Pulmonary artery endothelial cell (primary cell): ENCODE measurements at regions not wholly inside any gene's neighbourhood (a gene's known extent, or its start where the extent isn't known, plus 50 kb on each side); places are given as distances from the start of the nearest gene placed in this dataset.
"Not testable (repeated sequence)": the region's sequence is repeated elsewhere in the genome, so short reads cannot be mapped to it uniquely, and the experiment has no call there.

Experiments
- DNase-seq: peaks from one replicate; pipeline ENCODE4 v3.0.0-alpha.2; 2011; ENCODE audit warnings: low read depth, low spot score

DNA sequence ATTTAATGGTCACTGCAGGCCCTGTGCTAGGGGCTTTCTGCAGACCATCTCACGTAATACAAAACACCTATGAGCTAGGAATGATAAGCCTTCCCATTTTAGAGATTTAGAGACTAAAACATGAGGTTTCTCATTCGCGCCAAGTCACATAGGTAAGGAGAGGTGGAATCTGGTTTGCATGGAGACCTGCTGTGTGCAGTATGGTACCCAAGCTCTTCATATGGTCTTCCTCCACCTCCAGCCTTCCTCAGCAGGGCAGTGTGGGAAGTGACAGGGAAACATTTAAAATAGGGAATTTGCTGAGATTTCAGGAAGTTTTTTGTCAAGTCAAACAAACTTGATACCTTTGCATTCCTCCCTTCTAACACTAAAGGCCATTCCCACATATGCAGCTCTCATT, 337.6 kb downstream of the IL20RB start:
- DNase-seq = no peak

DNA sequence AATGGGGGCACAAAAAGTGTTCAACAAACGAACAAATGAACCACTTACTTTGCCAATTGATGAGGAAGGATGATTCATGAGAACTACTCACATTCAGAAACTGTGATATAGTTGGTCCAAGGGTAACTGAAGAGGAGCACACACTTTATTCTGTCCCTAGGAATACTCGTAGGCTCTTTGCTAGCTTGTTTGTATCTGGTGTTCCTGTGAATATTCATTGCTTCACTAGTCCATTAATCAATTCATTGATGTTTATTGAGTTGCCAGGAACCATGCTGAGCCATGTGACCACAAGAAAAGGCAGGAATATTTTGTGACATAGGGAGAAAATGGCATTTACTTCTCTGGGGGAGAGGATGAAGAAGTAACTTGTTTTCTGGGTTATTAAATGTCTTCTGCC, 338.3 kb downstream of the IL20RB start:
- DNase-seq = no peak

DNA sequence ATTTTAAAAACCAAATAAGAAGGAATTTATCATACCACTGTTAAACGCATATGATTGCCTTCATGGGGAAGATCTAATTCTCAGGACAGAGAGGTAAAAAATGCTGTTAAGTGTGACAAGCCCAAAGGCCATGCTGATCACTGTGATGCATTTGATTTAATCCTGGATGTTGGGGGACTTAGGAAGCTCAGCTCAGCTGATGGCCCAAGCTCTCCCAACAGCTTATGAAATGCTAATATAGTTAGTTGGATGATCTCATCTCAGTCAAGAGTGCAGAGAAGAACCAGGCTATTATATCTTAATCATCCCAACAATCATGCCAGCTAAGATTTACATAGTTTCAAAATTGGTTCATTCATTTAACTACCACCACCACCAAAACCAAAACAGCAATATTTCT, 340.0 kb downstream of the IL20RB start:
- no peak for DNase-seq

DNA sequence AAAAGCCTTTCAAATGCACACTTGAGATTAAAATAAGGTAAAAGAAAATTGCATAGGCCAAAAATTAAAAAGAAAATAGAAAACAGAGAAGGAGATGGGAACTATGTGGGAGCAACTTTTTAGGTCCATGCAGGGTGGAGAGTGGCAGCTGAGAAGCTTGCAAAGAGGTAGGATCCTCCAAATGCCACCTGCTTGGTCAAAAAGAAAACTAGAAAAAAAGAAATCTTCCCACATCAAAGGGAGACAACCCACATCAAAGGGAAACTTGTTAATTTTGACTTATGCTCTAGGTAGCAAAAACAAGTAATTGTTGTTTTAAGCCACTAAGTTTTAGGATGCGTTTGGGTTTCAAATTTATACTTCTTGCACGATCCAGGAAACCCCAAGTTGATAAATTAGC, 342.9 kb downstream of the IL20RB start:
- no peak for DNase-seq

DNA sequence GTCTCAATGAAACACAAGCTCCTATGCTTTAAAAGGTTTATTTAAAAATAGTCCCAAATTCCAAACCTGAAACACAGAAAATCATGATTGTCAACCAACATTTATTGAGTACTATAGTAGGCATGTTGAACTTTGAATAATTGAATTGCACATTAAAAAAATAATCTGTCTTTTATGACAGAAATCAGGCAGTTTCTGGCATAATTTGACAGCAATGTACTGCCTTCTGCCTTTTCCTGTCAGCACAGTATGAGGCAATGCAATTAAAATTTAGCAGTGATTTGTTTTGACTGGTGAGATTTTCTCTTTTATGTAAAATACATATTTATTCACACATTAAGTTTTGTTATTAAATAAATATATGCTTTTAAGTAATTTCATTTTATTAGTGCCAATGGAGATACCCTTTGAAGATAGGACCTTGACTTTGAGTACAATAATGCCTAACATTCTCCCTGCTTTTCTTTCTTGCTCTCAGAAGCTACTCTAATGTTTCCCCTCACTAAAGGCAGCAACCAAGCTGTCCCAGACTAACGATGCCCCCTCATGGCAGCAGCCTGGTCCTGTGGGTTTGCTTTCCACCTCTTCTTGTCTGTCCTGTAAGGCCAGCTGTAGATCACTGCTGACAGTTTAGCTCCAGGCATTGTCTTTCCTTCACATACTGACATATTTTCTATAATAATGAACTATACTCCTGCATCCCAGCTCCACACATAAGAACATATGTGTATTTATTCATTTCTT, 346.7 kb downstream of the IL20RB start:
- DNase-seq = no peak

DNA sequence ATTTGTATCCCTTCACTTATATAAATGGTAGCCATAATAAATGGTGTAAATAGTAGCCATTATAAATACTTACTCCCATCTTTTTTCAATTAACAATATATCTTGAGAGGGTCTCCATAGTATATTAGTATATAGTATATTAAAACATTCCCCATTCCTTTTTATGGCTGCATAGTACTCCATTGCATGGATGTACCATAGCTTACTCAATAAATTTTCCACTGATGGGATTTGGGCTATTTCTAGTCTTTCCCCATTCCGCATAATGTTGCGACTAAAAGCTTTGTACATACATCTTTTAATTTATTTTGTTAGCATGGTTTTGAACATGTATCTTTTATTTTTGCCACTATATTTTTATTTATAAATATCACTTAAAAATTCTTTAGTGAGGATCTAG, 366.3 kb downstream of the IL20RB start:
- DNase-seq = no peak

DNA sequence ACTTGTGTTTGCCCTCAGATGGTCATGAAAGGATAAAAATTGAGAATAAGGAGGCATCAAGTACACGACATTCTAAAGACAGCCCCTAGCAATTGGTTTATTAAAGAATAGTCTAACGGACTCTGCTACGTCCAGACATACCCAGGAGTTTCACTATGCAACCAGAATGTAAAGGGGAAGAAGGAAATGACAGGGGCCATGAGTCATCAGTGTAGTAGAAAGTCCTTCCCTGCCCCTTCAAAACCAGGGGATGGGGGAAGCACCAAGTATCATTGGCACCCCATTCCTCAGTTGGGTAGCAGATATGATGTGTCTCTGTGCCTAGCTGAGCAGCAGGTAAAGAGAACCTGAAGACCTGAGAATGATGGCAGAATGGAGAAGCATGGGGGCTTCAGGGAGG, 367.4 kb downstream of the IL20RB start:
- DNase-seq = no peak

DNA sequence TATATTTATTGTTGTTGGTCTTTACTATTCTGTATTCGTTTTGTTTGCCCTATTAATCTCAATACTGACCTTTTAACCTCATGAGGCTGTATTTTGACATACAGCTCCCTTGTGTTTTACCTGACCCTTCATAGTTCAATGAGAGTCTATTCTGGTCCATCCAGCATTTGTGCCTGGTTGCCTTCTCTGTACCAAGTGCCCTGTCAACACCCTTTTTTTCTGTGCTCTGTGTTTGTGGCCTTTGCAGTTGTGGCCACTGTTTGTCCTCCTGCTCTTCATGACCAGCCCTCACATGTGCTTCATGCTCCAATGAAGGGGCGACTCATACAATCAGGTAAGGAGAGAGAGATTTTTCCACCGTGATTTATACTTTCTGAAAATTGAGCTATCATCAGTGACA, 368.2 kb downstream of the IL20RB start:
- DNase-seq = no peak

DNA sequence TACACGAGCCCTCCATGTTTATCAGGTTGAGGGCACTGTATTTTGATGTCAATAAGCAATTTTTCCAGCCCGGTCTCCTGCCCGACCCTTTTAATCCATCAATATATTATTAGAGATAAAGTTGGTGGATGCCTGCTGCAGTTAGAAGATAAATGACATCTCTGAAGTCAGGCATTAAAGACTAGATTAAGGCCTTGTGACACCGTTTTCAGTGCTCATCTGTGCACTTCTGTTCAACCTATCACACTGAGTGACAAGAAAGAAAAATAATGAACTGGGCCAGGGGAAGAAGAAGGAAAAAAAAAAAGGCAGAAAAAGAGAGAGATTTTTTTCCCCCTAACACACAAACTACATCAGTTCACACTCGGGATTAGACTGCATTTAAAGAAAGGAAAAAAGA, 371.8 kb downstream of the IL20RB start:
- DNase-seq = no peak

DNA sequence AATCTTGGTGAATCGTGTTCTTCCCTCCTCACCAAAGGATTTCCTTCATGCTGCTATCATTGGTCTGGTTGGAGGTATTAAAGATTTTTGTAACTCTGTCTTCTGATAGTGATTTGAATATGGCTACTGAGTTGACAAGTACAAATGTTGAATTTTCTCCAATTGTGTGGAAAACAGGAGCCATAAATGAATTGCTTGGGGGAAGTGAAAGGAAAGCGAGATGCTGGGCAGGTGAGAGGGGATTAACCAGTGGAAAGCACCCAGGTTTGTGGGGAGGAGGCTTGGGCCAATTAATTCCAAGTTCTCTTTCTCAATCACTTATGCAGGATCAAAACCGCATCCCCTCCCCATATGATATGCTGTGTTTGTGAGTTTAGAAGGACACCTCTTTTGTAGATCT, 372.5 kb downstream of the IL20RB start:
- no peak for DNase-seq

DNA sequence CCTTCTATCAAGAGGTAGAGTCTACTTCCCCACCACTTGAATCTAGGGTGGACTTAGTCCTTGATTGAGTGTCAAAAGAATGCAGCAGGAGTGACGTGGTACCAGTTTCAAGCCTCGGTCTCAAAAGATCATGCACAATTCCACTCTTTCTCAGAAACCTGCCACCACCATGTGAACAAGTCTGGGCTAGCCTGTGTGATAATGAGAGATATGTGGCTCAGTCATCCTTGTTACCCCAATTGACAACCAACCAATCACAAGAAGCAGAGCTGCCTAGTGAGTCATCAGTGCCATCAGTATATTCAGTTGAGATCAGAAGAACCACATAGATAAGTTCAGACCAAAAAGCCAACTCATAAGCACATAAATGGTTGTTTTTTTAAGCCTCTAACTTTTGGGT, 374.5 kb downstream of the IL20RB start:
- no peak for DNase-seq

DNA sequence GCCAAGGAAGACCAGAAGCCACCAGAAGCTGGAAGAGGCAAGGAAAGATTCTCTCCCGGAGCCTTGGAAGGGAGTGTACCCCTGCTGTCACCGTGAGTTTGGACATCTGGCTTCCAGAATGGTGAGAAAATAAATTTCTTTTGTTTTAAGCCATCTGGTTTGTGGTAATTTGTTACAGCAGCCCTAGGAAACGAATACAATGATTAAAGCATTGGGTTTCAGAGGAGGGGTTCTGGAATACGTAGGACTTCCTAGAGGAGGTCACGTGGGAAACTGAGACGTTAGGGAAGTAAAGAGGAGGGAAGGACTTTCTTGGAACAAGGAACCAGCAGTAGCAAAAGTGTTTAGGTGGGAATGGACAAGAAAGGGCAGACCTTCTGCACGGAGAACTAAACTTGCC, 377.7 kb downstream of the IL20RB start:
- DNase-seq = no peak

DNA sequence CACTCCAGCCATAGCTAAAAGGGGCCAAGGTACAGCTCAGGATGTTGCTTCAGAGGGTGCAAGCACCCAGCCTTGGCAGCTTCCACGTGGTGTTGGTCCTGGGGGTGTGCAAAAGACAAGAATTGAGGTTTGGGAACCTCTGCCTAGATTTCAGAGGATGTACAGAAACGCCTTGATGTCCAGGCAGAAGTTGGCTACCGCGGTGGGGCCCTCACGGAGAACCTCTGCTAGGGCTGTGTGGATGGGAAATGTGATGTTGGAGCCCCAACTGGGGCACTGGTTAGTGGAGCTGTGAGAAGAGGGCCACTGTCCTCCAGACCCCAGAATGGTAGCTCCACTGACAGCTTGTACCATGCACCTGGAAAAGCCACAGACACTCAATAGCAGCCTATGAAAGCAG, 380.6 kb downstream of the IL20RB start:
- DNase-seq = not testable (repeated sequence)

DNA sequence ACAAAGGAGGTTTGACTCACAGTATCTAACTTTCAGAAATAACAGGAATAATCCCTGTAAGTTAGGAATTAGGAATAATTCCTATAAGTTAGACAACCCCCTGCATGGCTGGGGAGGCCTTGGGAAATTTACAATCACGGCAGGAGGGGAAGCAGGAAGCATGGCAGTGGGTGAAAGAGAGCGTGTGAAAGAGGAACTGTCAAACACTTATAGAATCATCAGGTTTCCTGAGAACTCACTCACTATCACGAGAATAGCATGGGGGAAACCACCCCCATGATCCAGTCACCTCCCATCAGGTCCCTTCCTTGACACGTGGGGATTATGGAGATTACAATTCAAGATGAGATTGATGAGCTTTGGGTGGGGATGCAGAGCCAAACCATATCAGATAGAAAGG, 385.5 kb downstream of the IL20RB start:
- DNase-seq = no peak

DNA sequence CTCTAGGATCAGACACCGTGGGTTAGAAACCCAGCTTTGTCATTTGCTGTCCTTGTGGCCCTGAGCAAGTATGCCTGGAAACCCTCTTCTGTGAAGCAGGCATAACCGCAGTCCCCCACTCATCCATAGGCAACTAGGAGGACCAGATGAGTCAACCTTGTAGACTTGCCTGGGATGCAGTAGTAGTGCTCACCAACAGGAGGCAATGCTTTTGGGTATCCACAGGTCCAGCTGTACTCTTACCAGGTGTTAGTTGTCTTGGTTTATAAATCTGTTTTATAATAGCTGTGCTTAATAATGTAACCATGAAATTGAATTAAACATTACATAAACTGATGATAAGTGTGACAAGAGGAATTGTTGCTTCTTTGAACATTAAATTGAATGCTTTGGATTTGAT, 389.3 kb downstream of the IL20RB start:
- no peak for DNase-seq

DNA sequence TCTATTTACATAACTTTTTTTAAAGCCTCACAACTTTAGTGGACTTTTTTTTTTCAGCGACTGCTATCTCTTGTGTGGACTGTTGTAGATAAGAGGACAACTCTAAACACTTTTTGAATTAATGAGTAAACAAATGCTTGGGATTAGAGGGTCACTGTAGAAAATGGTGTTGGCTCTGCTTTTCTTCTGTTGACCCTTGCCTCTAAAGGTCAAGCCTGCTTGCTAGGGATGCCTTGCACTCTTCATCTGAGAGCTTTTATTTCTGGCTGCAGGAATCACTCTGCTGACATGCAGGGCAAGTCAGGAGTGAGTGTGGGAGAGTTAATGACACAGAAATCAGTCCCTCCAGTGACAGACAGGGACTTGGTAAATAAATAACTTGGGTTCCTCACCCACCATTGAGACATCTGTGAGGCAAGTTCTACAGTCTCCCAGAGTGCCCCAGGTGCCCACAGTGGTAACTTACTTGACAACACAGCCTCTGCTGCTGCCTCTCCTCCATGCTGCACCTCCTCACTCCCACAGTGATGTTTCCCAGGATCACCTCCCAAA, 390.1 kb downstream of the IL20RB start:
- DNase-seq = no peak

DNA sequence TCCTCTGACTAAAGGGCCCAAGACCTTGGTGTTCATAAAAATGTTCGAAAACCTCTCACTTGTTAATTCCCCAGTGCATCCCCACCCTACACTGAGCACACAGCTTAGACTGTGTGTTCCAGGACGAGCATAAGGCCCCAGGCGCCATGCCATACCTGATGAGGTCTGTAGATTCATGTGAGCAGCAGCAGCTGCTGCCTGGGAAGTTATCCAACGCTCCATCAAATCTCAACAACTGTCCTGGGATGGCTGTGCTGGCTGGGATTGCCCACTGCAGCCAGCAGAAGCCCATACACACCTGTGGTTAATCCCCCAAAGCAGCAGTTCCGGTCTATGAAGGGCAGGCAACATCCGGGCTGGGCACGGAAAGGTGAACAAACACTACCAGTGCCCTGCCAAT, 391.2 kb downstream of the IL20RB start:
- DNase-seq = no peak

DNA sequence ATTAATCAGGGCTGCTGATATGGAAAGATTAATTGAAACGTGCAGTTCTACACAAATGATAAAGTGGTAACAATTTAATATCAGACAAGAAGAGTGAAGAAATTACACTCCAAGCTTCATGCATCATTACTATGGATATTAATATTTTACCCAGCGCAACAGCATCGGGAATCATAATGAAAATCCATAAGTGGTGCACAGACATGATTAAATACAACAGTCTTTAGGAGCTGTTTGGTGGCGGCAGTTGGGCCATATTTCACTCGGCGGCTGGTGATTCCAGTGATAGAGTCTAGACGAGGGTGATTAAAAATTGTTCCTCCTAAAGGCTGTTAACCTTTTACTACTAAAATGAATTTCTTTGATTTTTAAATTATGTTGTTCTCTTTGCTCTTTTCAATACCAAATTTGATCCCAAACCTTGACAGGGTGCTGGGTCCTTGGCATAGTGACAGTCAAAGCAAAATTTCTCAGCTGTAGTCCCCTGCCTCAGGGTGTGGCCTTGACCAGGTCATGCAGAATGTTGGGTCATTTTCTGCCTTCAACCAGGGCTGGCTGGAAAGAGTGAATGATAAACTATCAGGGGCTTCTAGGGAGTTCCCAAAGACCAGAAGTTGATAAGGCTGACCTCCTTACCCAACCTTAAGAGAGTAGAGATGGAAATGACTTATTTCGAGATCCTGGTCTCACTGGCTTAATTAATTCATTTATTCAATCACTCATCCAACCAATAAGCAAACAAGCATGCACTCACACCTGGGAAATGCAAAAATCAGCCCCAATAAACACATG, 392.0 kb downstream of the IL20RB start:
- DNase-seq = no peak

DNA sequence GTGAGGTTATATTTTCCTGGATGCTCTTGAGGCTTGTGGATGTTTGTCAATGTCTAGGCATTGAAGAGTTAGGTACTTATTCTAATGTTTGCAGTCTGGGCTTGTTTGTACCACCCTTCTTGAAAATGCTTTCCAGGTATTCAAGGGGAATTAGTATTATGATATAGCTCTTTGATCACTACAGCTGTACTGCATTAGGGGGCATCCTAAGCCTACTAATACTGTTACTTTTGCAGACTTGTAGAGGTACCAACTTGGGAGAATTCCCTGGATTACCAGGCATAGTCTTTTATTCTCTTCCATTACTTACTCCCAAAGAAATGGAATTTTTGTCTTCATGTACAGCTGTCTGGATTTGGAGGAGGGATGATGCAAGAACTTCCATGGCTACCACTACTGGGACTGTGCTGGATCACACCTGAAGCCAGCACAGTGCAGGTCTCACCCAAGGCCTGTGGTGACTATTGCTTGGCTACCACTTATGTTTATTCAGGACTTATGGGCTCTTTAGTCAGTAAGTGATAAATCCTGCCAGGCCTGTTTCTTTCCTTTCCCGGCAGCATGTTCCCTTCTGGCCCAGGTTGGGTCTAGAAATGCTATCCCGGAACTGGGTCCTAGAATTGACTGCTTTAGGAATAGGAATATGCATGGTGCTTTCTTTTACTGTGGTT, 402.9 kb downstream of the IL20RB start:
- DNase-seq = no peak

DNA sequence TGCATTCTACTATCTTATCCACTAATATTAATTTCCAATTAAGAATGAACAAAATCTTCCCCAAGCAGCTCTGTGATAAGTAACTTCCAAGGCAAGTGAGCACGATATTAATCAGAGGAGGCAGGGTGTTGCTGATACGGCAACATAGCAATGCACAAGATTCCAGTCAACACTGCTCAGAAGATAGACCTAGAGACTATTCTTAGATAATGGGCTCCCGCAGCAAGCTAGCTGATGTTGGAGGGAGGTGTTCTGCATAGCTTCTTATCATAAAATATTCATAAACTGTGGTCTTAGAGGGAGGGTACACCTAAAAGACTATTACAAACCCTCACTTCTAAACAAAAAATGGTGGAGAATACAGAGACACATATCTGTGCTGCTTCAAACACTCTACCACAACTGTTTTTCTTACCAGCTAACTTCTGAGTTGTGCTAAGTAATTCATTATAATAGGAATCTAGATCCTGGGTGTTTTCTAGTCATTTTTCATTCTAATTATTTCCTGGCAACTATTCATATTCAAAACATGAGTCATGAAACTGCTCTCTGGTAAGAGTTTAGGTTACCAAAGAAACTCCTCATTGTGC, 382.0 kb upstream of the SOX14 start:
- DNase-seq = no peak

DNA sequence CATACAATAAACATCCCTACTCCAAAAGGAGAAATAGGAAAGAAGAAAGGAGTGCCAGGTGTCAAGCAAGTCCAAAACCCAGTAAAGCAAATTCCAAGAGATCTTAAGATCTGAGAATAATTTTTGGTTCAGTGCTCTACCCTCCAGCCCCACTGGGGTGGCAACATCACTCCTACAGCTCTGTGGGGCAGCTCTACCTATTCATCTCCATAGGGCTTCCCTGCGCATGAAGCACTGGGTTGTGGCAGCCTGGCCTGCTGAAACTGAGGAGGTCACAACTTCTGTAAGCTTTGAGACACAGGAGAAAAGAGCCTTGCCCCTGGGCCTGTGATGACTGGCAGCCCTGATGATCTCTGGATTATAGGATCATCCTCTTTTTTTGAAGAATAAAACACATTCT, 378.2 kb upstream of the SOX14 start:
- DNase-seq = no peak

DNA sequence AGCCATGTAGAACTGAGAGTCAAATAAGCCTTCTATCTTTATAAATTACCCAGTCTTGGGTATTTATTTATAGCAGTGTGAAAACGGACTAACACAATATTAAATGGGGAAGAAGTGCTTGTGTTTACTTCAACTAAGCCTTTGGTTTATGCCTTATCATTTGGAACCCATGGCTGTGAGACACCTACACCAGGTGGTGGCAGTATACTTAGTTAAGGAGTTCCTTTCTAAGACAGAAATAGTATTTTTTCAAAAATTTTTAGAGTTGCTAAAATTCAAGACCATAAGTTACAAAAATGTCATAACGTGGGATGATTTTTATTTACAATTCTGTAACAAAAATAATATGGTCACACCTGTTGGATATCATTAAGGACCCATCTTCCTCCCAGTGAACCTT, 354.5 kb upstream of the SOX14 start:
- no peak for DNase-seq
